Gastroesophageal sphincter (tissue), 2 donors: ENCODE measurements at regions not wholly inside any gene's neighbourhood (a gene's known extent, or its start where the extent isn't known, plus 50 kb on each side); places are given as distances from the start of the nearest gene placed in this dataset.

ENCODE experiments used
- EP300 ChIP-seq: sonication (generic); formaldehyde crosslinking; IDR thresholded peaks from one replicate; pipeline ENCODE4 v1.6.1; 2017; ENCODE audit warnings: antibody characterized with exemption, mild to moderate bottlenecking
- POLR2A ChIP-seq, 2 donors: fragments of 450-650 bp; IDR thresholded peaks; one replicate each; pipeline ENCODE4 v1.6.1; 2017; ENCODE audit warnings: antibody characterized with exemption in 2 of 2, mild to moderate bottlenecking in 2 of 2, moderate library complexity in 1 of 2
- POLR2AphosphoS5 ChIP-seq: sonication (generic); formaldehyde crosslinking; IDR thresholded peaks from one replicate; pipeline ENCODE4 v1.6.1; 2017; ENCODE audit warnings: antibody characterized with exemption

DNA sequence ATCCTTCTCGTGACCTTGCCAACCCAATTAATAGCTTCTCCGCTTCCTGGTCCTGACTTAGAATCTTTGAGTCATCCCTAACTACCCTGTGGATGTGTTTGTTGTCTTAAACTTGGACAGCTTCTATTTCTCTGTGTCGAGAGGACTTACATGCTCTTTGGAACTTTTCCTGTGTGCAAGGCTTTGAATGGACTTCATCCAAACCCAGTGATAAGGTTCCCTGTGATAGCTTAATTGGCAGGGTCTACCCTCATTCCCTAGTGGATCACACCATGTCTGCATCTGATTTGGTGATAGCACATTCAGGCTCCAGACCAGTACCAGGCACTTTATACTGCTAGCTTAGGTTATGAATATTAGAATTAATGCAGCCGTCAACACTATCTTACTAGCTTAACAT lies 378.2 kb upstream of the KAZN start:
- TF ChIP-seq EP300 (no peak), POLR2AphosphoS5 (no peak), POLR2A (IDR thresholded peaks at IDR 0.05) (no peak)
